Nephron (organoid): ENCODE measurements at regions not wholly inside any gene's neighbourhood (a gene's known extent, or its start where the extent isn't known, plus 50 kb on each side); places are given as distances from the start of the nearest gene placed in this dataset.
A peak's percentile ranks its signal among the peaks of the same experiment; 100 is the strongest.

Source experiments
- H3K27ac Mint-ChIP-seq, 3 experiments: 2 replicates each; pipeline ENCODE4 v1.8.0; 2020; ENCODE audit warnings: mixed read lengths in 3 of 3, mild to moderate bottlenecking in 2 of 3, moderate library complexity in 1 of 3
- H3K27me3 Mint-ChIP-seq: 2 replicates; pipeline ENCODE4 v1.8.0; 2021; ENCODE audit warnings: low read depth, mild to moderate bottlenecking, moderate library complexity, mixed read lengths
- H3K36me3 Mint-ChIP-seq: 2 replicates; pipeline ENCODE4 v1.8.0; 2020; ENCODE audit warnings: low read depth, mixed read lengths
- H3K4me1 Mint-ChIP-seq: 2 replicates; pipeline ENCODE4 v1.8.0; 2020; ENCODE audit warnings: mixed read lengths
- H3K4me3 Mint-ChIP-seq, 3 experiments: 2 replicates each; pipeline ENCODE4 v1.8.0; 2020; ENCODE audit warnings: mild to moderate bottlenecking in 3 of 3, mixed read lengths in 3 of 3, moderate library complexity in 2 of 3
- H3K9me3 Mint-ChIP-seq: 2 replicates; pipeline ENCODE4 v1.8.0; 2020; ENCODE audit warnings: mixed read lengths
- TF ChIP-seq, protein P1 (sequence below), 3 experiments: fragments of 200-600 bp; sonication (generic); IDR thresholded peaks; one replicate each; pipeline ENCODE4 v1.5.0; 2021; ENCODE audit warnings: antibody characterized with exemption in 3 of 3; ENCODE audit not compliant: unreplicated experiment in 3 of 3

GRCh38 chr20:16647875-16648597, 74.8 kb upstream of the KIF16B start:
- Mint-ChIP-seq H3K4me3 (no peak overlapping the region), H3K27ac (no peak overlapping the region), H3K9me3 (no peaks in the 10 kb centered on the region), H3K36me3 (no peaks in the 10 kb centered on the region), H3K27me3 (no peaks in the 10 kb centered on the region), H3K4me1 (no peaks in the 10 kb centered on the region)
- TF ChIP-seq, protein P1, sequence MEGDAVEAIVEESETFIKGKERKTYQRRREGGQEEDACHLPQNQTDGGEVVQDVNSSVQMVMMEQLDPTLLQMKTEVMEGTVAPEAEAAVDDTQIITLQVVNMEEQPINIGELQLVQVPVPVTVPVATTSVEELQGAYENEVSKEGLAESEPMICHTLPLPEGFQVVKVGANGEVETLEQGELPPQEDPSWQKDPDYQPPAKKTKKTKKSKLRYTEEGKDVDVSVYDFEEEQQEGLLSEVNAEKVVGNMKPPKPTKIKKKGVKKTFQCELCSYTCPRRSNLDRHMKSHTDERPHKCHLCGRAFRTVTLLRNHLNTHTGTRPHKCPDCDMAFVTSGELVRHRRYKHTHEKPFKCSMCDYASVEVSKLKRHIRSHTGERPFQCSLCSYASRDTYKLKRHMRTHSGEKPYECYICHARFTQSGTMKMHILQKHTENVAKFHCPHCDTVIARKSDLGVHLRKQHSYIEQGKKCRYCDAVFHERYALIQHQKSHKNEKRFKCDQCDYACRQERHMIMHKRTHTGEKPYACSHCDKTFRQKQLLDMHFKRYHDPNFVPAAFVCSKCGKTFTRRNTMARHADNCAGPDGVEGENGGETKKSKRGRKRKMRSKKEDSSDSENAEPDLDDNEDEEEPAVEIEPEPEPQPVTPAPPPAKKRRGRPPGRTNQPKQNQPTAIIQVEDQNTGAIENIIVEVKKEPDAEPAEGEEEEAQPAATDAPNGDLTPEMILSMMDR (IDR thresholded peaks at IDR 0.05; ENCODE audit: unreplicated experiment in 3 of 3), result no peak

- Mint-ChIP-seq H3K4me1 (peaks cover 28% of the 10 kb centered on the region), H3K4me3 (no peak overlapping the region), H3K27ac (peak overlapping the region in 1 of 3 experiments; percentile 33), H3K9me3 (no peaks in the 10 kb centered on the region), H3K27me3 (peaks cover 3% of the 10 kb centered on the region), H3K36me3 (no peaks in the 10 kb centered on the region)
- TF ChIP-seq, protein P1 (IDR thresholded peaks at IDR 0.05; ENCODE audit: unreplicated experiment in 3 of 3), result no peak
Observed at GRCh38 chr20:16641511-16642023, 68.3 kb upstream of the KIF16B start.

DNA sequence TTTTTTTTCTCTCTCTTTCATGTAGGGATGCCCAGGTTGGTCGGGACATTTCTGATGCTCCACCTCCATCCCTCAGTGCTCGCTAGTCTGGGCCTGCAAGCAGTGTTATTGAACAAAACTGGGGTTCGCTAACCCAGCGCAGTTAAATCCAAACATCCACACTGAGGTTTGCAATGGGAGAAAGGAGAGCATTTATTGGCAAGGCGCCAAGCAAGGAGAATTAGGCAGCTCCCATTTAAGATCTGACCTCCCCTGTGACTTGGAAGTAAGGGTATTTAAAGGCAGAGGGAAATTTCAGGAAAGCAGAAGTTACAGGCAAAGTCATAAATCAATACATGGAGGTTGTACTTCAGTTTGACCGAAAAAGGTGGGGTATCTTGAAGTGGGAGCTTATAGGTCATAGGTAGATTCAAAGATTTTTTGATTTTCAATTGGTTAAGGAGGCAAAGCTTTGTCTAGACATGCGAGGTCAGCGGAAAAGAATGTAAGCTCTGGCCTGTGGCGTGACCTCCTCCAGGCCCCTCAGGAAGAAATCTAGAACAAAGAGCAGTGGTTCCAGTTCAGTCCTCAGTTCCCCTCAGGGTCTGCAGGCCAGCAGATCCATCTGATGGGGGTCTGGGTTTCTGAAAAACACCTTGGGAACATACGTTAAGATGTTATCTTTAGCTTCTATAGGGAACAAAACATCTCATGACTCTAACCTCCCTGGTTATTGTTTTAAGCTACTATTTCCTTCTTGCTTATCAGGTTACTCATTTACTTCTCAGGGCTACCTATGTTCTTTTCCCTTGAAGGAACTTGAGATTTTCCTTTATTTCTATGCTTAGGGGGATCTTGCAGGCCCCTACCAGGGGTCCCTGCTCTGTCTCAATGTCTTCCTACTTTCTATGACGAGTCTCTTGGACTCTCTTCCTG, 66.0 kb upstream of the KIF16B start:
- TF ChIP-seq, protein P1 (IDR thresholded peaks at IDR 0.05; ENCODE audit: unreplicated experiment in 3 of 3), result no peak
- Mint-ChIP-seq H3K36me3 (no peaks in the 10 kb centered on the region), H3K27ac (peak overlapping the region in 2 of 3 experiments; percentile 22 to 74), H3K4me3 (no peak overlapping the region), H3K9me3 (peaks cover 2% of the 10 kb centered on the region), H3K4me1 (peaks cover 32% of the 10 kb centered on the region), H3K27me3 (peaks cover 3% of the 10 kb centered on the region)

- H3K27me3 Mint-ChIP-seq, result peaks cover 3% of the 10 kb centered on the region
- no peaks in the 10 kb centered on the region for H3K36me3 Mint-ChIP-seq
- H3K4me1 Mint-ChIP-seq, result peaks cover 32% of the 10 kb centered on the region
- H3K4me3 Mint-ChIP-seq, result no peak overlapping the region
- TF ChIP-seq, protein P1 (IDR thresholded peaks at IDR 0.05; ENCODE audit: unreplicated experiment in 3 of 3), result no peak
- H3K27ac Mint-ChIP-seq, result peak overlapping the region in 1 of 3 experiments; percentile 60
- peaks cover 2% of the 10 kb centered on the region for H3K9me3 Mint-ChIP-seq
Observed at GRCh38 chr20:16637797-16638196, 64.5 kb upstream of the KIF16B start.

- peaks cover 9% of the 10 kb centered on the region for H3K4me1 Mint-ChIP-seq
- no peak overlapping the region for H3K4me3 Mint-ChIP-seq
- TF ChIP-seq, protein P1 (IDR thresholded peaks at IDR 0.05; ENCODE audit: unreplicated experiment in 3 of 3), result no peak
- H3K27me3 Mint-ChIP-seq, result no peaks in the 10 kb centered on the region
- H3K36me3 Mint-ChIP-seq, result no peaks in the 10 kb centered on the region
- H3K27ac Mint-ChIP-seq, result no peak overlapping the region
- H3K9me3 Mint-ChIP-seq, result peaks cover 3% of the 10 kb centered on the region
Observed at GRCh38 chr20:16626849-16627248, 53.6 kb upstream of the KIF16B start.
